ENCODE measurements at regions not wholly inside any gene's neighbourhood (a gene's known extent, or its start where the extent isn't known, plus 50 kb on each side); places are given as distances from the start of the nearest gene placed in this dataset.

- no peak overlapping the region for H3K27ac ChIP-seq
- 80 to 91% (median 83%) methylated on average over 2 of the region's 2 CpGs for WGBS, 5 donors
- no peak for TF ChIP-seq POLR2AphosphoS5 (IDR thresholded peaks at IDR 0.05)
- TF ChIP-seq, protein P1, sequence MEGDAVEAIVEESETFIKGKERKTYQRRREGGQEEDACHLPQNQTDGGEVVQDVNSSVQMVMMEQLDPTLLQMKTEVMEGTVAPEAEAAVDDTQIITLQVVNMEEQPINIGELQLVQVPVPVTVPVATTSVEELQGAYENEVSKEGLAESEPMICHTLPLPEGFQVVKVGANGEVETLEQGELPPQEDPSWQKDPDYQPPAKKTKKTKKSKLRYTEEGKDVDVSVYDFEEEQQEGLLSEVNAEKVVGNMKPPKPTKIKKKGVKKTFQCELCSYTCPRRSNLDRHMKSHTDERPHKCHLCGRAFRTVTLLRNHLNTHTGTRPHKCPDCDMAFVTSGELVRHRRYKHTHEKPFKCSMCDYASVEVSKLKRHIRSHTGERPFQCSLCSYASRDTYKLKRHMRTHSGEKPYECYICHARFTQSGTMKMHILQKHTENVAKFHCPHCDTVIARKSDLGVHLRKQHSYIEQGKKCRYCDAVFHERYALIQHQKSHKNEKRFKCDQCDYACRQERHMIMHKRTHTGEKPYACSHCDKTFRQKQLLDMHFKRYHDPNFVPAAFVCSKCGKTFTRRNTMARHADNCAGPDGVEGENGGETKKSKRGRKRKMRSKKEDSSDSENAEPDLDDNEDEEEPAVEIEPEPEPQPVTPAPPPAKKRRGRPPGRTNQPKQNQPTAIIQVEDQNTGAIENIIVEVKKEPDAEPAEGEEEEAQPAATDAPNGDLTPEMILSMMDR (IDR thresholded peaks at IDR 0.05 in 8 of 11, conservative IDR thresholded peaks at IDR 0.05 in 3 of 11) = no peak
Measured at GRCh38 chr3:28792604-28793003, 444.0 kb upstream of the AZI2 start.

GRCh38 chr3:28799084-28799483 lies 450.5 kb upstream of the AZI2 start:
- Histone ChIP-seq H3K9me3 (no peaks in the 10 kb centered on the region), H3K4me1 (no peaks in the 10 kb centered on the region), H3K27me3 (replicated peaks in 1 of 7) (no peaks in the 10 kb centered on the region), H3K4me3 (no peak overlapping the region), H3K27ac (no peak overlapping the region), H3K36me3 (no peaks in the 10 kb centered on the region)
- intact Hi-C loops (cut with DNase I; ENCODE audit: low total_unique reads) = no loop called here
- WGBS, 5 donors = 88 to 98% (median 90%) methylated on average over 4 of the region's 4 CpGs
- no peak for TF ChIP-seq POLR2AphosphoS5 (IDR thresholded peaks at IDR 0.05)
- TF ChIP-seq, protein P1 (IDR thresholded peaks at IDR 0.05 in 8 of 11, conservative IDR thresholded peaks at IDR 0.05 in 3 of 11) = no peak
- TF ChIP-seq POLR2A (IDR thresholded peaks at IDR 0.05) = no peak
- no peak for DNase-seq

More at GRCh38 chr3:28792604-28793003, 444.0 kb upstream of the AZI2 start:
- no peaks in the 10 kb centered on the region for H3K4me1 ChIP-seq
- no peaks in the 10 kb centered on the region for H3K36me3 ChIP-seq
- intact Hi-C loops (cut with DNase I; ENCODE audit: low total_unique reads) = no loop called here
- no peak for DNase-seq
- no peaks in the 10 kb centered on the region for H3K9me3 ChIP-seq
- no peaks in the 10 kb centered on the region for H3K27me3 ChIP-seq (replicated peaks in 1 of 7)
- no peak overlapping the region for H3K4me3 ChIP-seq

DNA sequence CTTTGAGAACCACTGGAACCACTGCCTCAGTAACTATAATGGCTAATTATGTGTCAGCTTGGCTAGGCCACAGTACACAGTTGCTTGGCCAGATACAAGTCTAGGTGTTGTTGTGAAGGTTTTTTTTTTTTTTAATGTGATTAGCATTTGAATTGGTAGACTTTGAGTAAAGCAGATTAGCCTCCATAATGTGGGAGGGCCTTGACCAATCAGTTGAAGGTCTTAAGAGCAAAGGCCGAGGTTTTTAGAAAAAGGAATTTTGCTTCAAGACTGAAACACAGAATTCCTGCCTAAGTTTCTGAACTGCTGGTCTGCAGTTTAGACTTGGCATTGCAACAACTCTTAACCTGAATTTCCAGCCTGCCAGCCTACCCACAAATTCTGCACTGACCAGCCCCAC lies 451.6 kb upstream of the AZI2 start:
- Histone ChIP-seq H3K27me3 (replicated peaks in 1 of 7) (no peaks in the 10 kb centered on the region), H3K4me1 (no peaks in the 10 kb centered on the region), H3K36me3 (no peaks in the 10 kb centered on the region), H3K4me3 (no peak overlapping the region), H3K9me3 (no peaks in the 10 kb centered on the region), H3K27ac (no peak overlapping the region)
- 83 to 97% (median 92%) methylated on average over 1 of the region's 1 CpG for WGBS, 5 donors
- no peak for TF ChIP-seq POLR2AphosphoS5 (IDR thresholded peaks at IDR 0.05)
- TF ChIP-seq, protein P1 (IDR thresholded peaks at IDR 0.05 in 8 of 11, conservative IDR thresholded peaks at IDR 0.05 in 3 of 11) = no peak
- TF ChIP-seq POLR2A (IDR thresholded peaks at IDR 0.05) = no peak
- DNase-seq = no peak
- intact Hi-C loops (cut with DNase I; ENCODE audit: low total_unique reads) = no loop called here

DNA sequence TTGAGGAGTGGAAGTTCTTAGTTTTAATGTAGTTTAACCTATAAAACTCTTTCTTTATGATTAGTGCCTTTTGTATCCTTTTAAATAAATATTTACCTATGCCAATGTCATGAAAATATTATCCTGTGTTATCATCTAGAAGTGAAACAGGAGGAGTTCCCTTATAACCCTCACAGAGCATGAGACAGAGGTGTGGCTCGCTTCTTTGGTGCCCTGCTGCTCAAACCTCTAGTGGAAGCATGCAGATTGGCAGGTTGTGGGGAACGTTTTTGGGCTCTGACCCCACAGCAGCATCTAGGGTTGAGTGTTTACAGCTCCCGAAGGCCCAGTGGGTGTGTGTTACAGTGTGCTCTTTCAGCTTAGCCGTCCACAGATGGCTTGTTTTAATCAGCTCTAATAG lies 459.4 kb upstream of the AZI2 start:
- Histone ChIP-seq H3K4me3 (no peak overlapping the region), H3K36me3 (no peaks in the 10 kb centered on the region), H3K27ac (no peak overlapping the region), H3K27me3 (replicated peaks in 1 of 7) (no peaks in the 10 kb centered on the region), H3K4me1 (no peaks in the 10 kb centered on the region), H3K9me3 (peaks cover 0 to 6% (median 0%) of the 10 kb centered on the region in 8 donors)
- WGBS, 5 donors = 77 to 90% (median 81%) methylated on average over 4 of the region's 4 CpGs
- TF ChIP-seq POLR2AphosphoS5 (IDR thresholded peaks at IDR 0.05) (no peak), POLR2A (IDR thresholded peaks at IDR 0.05) (no peak)
- TF ChIP-seq, protein P1 (IDR thresholded peaks at IDR 0.05 in 8 of 11, conservative IDR thresholded peaks at IDR 0.05 in 3 of 11) = no peak
- intact Hi-C loops (cut with DNase I; ENCODE audit: low total_unique reads) = no loop called here
- no peak for DNase-seq
